ENCODE measurements at regions not wholly inside any gene's neighbourhood (a gene's known extent, or its start where the extent isn't known, plus 50 kb on each side); places are given as distances from the start of the nearest gene placed in this dataset.

GRCh38 chr18:22253156-22253555 lies 83.8 kb downstream of the GATA6 start:
- TF ChIP-seq POLR2AphosphoS5 (IDR thresholded peaks at IDR 0.05; ENCODE audit: low read depth, low read length) (no peak), SIN3A (IDR thresholded peaks at IDR 0.05; ENCODE audit: borderline replicate concordance, insufficient read depth, low read length) (no peak), REST (IDR thresholded peaks at IDR 0.05; ENCODE audit: insufficient read depth in 1 of 2, low read depth in 2 of 2, low read length in 2 of 2) (no peak), TAF1 (IDR thresholded peaks at IDR 0.05; ENCODE audit: borderline replicate concordance, insufficient read depth, low read length) (no peak), FOXP2 (optimal IDR thresholded peaks at IDR 0.05; ENCODE audit: borderline replicate concordance, extremely low read depth, extremely low read length, insufficient read depth) (no peak)
